ENCODE measurements at regions not wholly inside any gene's neighbourhood (a gene's known extent, or its start where the extent isn't known, plus 50 kb on each side); places are given as distances from the start of the nearest gene placed in this dataset.

DNA sequence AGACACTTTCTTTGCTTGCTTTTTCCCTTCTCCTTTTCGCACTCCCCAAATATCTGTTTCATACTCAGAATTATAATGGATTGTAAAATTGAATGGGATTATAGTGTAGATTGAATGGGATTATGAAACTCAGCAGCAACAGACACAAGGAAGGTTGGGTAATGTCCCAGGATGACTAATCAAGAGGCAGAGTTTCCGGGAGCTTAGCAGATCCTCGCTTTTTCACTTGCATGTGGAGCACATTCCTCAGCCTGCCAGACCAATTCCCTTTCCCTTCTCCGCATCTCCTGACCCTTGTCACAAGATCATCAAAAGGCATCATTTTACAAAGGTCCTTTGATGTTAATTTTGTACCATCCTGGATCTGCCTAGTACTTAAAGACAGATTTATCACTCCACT is 55.1 kb upstream of the SLC1A1 start:
- DNase-seq (ENCODE audit: low read depth): peak; percentile 44

DNA sequence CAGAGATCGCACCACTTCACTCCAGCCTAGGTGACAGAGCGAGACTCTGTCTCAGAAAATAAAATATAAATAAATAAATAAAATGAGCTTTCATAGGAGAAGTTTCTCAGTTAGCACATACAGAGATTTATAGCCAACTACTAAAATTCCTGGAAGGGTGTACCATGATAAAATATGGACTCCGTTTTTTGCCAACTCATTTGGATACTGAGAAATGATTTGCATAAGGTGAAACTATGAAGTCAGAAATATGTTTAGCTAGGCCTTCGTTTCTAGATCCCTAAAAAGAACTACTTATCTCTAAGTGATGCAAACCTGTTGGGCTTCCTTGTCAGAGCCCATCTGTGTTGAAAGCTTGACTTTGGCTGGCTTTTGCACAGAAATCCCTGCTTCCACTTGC is 56.9 kb upstream of the SLC1A1 start:
- DNase-seq (ENCODE audit: low read depth): no peak

DNA sequence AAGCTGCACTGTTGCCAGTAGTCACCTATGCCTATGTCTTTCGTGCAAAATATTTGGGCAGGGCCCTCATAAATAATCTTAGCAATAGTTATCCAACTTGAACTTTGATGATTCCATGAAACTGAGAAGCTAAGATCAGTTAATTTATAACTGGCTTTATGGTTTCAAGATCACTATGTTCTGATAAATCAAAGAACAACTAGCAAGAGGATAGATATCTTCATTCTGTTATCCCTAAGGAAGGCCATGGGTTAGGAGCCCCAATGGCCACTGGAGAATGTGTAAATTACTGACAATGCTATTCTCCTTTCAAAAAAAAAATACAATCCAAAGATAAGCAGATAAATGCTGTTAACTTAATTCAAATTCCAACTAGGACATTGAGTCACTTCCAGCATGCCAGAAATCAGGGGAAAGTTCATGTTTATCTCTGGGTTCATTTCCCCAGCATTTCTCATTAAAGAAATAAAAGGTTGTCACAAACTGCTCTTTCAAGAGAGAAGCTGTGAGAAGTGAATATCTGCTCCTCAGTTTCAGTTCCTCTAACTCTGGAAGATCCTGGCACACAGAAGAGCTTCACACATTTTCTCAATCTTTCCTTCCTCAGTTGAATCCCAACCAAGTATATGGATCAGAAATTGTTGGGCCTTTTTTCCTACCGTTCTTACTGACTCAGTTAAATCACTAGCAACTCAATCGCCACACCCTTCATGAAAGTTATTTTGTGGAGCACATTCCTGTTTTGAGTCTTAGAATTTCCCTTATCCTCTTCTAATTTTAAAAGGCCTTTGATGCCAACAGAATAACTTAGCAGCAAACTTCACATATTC is 59.6 kb upstream of the SLC1A1 start:
- DNase-seq (ENCODE audit: low read depth): no peak

GRCh38 chr9:4425319-4426045 is 64.8 kb upstream of the SLC1A1 start:
- no peak for DNase-seq (ENCODE audit: low read depth)

- no peak for DNase-seq (ENCODE audit: low read depth)
Observed at GRCh38 chr9:4424891-4425290, 65.4 kb upstream of the SLC1A1 start.

- DNase-seq (ENCODE audit: low read depth): no peak
Observed at GRCh38 chr9:4424038-4424437, 66.2 kb upstream of the SLC1A1 start.

GRCh38 chr9:4423207-4423610 is 67.1 kb upstream of the SLC1A1 start:
- DNase-seq (ENCODE audit: low read depth): no peak

DNA sequence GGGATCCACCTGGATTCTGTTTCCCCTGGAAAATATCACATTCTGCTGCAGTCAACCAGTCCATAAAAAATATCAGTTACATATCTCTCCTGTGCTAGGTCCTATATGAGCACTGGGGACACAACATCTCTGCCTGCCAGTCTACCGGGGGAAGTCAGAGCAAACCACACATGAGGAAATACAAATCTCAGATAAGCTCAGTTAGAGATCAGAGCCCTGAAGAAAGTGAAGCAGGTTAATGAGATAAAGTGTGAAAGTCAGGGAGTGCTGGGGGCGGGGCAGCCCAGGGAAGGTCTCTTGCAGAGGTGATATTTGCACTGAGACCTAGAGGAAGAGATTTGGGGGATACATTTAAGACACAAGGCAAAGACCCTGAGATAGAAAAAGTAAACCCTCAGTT is 67.8 kb upstream of the SLC1A1 start:
- no peak for DNase-seq (ENCODE audit: low read depth)

GRCh38 chr9:4421847-4422246 is 68.4 kb upstream of the SLC1A1 start:
- DNase-seq (ENCODE audit: low read depth): no peak

DNA sequence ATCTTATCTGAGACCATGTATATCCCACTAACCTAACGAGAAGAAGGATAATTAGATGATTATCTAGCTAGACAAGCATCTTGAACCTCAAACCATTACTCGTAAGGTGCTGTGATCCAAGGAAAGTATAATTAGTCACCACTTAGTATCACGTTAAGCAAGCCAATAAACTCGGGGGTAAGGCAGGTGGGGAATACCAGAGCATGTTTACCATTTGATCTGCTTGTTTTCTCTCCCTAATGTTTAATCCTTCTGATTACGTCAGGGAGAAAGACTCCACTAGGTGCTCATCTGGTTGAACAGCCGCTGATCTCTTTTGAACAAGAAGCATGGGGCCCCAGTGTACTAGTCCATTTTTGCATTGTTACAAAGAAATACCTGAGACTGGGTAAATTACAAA is 69.9 kb upstream of the SLC1A1 start:
- DNase-seq (ENCODE audit: low read depth): no peak

DNA sequence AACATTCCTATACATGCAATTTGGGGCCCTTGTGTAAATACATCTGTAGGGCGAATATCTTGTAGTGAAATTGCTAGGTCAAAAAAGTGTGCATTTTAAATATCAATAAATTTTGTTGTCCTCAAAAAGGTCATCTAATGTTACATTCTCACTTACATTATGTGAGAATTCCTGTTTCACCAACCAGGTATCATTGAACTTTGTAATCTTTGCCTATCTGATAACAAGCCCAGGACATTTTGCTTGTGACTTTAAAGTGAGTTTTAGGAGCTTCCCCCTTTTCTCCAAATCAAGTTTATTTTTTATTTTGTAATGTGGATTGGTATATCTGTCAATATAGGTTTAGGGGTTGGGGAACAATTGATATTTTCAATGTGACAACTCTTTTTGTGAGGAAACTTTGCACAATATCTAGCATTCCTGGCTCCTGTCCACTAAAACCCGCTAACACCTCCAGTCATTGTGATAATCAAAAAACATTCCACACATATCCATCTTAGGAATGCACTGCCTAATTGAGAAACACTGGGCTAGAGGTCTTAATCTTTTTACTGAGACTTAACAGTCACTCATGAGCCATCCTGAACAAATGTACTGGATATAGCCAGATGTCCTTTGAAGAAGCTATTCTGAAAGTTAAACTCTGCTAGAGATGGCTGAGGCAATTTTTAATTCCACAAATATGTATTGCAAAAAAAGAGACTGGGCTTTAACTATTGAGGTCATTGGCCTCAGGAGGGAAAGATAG is 72.5 kb upstream of the SLC1A1 start:
- DNase-seq (ENCODE audit: low read depth): peak; percentile 33

- no peak for DNase-seq (ENCODE audit: low read depth)
Observed at GRCh38 chr9:4416467-4416866, 73.8 kb upstream of the SLC1A1 start.

DNA sequence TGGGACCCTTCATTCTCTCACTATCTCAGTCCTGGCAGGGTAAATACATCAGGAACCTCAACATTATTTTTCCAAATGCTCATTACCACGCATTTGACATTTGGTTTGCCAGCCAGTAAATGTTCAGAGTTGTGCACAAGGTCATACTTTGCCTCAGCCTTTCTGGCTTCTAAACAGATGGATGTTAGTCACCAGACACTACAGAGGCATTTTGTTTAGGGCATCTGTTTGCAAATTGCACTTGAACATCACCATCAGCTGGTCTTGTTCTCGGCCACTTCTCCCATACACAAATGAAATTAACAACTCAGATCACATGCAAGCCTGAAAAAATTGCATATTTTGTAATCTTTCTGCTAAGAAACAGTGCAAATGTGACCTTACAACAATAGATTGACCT is 75.0 kb upstream of the SLC1A1 start:
- no peak for DNase-seq (ENCODE audit: low read depth)

DNA sequence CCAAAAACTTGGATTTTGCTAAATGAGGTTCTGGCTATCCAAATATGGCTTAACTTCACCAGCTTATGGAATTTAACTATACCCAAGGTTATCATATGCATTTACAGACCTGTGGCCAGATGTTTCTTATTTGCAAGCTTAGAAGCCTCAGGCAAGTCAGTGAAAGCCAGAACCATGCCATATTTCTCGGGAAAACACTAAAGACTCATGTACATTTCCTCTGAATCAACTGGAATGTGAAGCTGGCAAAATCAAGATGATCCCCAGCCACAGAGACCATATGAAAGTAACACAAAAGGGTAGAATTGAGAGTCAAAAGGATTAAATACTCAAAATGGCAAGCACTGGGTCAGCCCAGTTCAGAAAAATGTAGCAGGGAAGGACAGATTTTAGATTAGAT is 76.4 kb upstream of the SLC1A1 start:
- no peak for DNase-seq (ENCODE audit: low read depth)

GRCh38 chr9:4404156-4404555 is 86.1 kb upstream of the SLC1A1 start:
- DNase-seq (ENCODE audit: low read depth): no peak

DNA sequence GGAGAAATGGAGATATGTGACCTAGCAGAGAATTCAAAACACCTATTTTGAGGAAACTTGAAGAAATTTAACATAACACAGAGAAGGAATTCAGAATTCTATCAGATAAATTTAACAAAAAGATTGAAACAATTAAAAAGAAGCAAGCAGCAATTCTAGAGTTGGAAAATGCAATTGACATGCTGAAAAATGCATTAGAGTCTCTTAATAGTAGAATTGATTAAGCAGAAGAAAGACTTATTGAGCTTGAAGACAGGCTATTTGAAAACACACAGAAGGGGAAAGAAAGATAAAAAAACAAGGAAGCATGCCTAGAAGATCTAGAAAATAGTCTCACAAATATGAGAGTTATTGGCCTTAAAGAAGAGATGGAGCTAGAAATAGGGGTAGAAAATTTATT is 87.8 kb upstream of the SLC1A1 start:
- DNase-seq (ENCODE audit: low read depth): no peak

GRCh38 chr9:4400731-4401130 is 89.5 kb upstream of the SLC1A1 start:
- DNase-seq (ENCODE audit: low read depth): no peak

GRCh38 chr9:4397917-4398316 is 92.4 kb upstream of the SLC1A1 start:
- no peak for DNase-seq (ENCODE audit: low read depth)

- DNase-seq (ENCODE audit: low read depth): no peak
Observed at GRCh38 chr9:4393806-4394523, 94.1 kb upstream of the GLIS3 start.

DNA sequence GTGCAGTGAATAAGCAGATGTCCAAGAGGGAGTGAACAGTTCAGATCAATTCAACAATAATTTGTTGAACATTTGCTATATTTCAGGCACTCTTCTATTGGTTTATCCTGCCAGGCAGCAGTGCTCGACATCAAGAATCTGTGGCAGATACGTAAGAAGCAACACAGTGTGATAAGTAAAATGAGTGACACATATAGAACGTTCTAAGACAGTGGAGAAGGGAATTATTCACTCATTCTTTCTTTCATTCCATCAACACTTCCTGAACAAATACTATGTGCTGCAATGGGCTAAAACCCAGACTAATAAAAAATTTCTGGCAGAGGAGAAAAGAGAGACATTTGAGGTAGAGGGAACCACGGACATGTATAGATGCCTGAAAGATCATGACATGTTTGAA is 89.9 kb upstream of the GLIS3 start:
- DNase-seq (ENCODE audit: low read depth): no peak

DNA sequence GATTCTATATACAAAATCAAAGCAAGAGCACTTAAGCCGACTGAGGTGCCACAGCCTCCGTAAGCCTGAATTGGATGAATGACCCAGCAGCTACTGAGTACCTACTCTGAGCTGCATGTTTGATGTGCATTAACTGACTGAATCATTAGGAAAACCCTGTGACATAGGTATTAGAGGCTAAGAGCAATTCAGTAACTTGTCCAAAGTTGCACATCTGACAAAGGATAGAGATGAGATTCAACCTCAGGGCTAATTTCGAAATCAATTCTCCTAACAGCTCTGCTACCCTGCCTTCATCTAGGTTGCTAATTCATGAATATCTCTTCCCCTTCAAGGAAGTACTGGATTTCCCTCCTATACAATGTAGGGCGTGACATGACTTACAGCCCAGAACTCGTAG is 89.1 kb upstream of the GLIS3 start:
- no peak for DNase-seq (ENCODE audit: low read depth)

GRCh38 chr9:4386819-4387218 is 87.0 kb upstream of the GLIS3 start:
- no peak for DNase-seq (ENCODE audit: low read depth)

Measured in GM04504 (cell line).